GM19193 (cell line): ENCODE measurements at regions not wholly inside any gene's neighbourhood (a gene's known extent, or its start where the extent isn't known, plus 50 kb on each side); places are given as distances from the start of the nearest gene placed in this dataset.

ENCODE experiments used
- POLR2A ChIP-seq: IDR thresholded peaks from 4 replicates; pipeline ENCODE4 v1.6.1; 2011; ENCODE audit not compliant: insufficient read depth, insufficient read length; ENCODE audit errors: extremely low read depth

DNA sequence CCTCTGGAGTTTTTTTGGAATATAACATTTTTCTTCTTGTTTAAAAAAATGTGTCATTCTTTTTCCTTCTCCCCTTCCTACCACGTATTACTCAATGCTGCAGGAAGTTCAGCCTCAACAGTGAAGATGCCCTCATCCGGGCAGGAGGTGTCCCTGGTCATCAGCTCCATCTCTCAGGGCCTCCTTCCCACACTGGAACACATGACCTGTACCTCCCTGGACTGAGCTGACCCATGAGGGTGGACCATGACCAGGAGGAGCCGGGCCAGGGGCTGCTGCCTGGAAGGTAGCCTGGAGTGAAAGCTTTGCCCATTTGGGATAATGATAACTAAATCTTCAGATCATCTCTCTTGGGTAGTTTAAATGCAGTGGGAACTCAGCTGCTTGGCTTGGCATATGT, 316.5 kb upstream of the ZMIZ1 start:
- TF ChIP-seq POLR2A, result no peak

DNA sequence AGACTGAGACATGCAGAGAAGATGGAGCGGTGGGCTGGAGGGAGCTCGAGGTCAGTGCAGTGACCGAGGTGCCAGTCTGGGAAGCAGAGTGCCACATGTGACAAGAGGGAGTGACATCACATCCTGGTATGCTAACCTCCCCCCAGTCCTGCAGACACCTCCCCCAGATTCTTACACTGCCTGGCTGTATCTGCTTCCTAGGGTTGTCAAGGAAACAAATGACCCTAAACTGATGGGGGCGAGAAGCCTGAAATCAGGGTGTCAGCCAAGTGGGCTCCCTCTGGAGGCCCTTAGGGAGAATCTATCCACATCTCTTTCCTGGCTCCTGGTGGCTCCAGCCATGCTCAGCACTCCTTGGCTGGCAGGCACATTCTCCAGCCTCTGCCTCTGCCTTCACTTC, 316.1 kb upstream of the ZMIZ1 start:
- no peak for TF ChIP-seq POLR2A

DNA sequence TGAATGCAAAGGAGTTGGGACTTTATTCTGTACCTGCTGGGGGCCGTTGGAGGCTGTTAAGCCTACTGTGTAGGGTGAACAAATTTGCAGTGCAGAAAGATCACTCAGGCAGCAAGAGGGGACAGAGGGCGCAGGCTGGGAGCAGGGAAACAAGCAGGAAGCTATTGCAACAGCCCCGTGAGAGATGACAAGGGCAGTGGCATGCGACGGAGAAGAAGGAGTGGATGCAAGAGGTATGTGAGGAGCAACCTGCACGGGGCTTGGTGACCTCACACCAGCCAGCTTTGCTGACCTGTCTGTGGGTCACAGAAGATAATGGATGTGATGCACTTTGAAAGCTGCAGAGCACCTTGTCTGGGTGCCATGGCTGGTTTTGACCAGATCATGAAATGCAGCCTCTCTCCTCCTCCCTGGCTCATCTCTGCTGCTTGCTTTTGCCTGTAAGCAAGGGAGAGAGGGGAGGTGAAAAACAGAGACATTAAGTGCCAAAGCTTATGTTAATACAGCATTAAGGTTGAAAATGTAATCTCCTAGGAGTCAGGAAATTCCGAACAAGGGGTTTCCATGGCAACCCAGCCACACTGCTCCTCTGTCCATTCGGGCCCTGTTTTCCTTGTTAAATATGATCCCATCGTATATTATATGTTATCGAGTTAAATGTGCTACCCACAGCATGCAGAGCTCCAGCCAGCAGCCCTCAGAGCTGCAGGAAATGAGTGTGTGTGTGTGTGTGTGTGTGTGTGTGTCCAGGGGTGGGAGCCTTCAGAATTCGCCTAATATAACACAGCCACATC, 314.3 kb upstream of the ZMIZ1 start:
- TF ChIP-seq POLR2A, result no peak

DNA sequence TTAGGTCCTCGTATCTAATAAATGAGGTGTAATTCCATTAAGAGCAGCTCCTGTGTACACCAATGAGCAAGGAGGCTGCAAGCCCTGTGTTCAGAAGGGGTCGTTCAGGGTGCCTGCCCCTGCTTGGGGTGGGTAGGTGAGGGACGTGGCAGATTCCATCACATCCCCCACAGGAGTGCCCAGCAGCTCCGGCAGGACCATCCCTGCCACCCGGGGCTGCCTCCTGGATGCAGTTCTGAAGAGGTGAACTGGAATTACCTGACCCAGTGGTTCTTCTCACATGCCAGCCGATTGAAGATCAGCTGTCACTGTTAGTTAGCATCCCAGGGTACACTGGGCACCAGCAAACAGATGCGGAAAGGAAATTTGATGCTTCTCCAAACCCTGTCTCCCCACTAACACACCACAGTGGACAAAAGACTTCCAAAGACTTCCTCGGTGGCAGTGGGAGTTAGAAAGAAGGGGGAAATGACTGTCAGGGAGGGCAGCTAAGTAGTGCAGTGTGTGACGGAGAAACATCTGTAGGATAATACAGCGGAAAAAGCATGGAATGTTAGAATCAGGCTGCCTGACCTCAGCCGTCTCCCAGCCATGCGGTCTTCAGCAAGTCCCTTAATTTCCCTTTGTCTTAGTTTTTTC, 313.6 kb upstream of the ZMIZ1 start:
- no peak for TF ChIP-seq POLR2A

GRCh38 chr10:78755877-78756455, 312.8 kb upstream of the ZMIZ1 start:
- TF ChIP-seq POLR2A, result no peak

DNA sequence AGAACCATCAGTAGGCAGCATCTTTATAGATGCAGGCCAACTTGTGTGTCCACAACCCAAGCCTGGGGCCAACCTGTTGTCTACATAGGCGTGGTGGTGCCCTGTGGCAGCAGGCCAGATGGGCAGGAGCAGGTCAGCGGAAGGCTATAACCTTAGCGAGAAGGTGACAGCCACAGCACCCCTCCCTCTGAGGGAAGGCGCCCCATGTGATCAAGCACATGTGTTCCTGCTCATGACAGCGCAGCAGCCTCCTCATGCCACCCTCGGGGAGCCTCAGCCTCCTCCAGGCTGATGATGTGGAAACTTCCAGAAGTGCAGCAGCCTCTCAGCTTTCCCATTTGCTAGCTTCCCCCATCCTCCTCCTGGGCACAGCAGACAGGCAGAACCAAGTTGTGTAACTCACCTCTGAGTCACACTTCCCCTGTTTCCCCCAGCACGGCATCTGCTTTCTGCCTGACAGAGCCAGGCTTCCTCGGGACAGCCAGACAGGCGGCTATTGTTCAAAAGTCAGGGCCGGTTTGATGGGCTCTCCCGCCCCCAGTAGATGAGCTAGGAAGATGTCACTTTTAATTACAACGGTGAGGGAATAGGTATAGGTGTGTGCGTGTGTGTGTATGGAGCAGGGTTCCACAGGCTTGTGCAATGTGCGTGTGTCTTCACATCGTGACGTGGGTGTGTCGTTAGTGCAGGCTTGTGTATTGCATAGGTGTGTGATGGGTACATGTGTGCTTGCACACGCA, 312.0 kb upstream of the ZMIZ1 start:
- no peak for TF ChIP-seq POLR2A

DNA sequence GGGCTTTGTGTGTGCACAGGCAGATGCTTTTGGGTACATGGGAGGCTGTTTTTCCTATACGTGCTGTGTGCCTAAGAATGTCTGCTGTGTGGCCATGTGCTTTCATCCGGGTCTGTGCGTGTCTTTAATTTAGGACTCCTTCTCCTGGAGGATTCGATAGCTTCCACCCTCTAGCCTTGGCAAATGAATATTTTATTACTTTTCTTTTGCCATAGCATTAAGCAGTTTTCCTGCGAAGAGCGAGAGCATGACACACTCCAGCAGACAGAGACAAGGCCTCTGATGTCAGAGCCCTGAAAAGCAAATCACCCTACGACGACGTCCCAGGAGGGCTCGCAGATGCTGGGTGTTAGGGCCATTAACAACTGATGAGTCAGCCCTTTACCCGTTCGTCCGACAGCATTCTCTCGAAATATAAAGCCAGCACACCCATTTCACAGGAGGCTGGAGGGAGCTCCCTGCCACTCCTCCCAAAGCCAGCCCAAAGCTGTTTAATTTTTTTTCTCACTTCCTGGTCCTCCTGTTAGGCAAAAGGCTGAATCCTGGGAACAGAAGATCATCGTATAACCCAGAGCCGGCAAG, 311.3 kb upstream of the ZMIZ1 start:
- no peak for TF ChIP-seq POLR2A

- no peak for TF ChIP-seq POLR2A
These were observed 310.6 kb upstream of the ZMIZ1 start for GRCh38 chr10:78758176-78758575.

- no peak for TF ChIP-seq POLR2A
These were observed 309.2 kb upstream of the ZMIZ1 start for GRCh38 chr10:78759456-78760120.

DNA sequence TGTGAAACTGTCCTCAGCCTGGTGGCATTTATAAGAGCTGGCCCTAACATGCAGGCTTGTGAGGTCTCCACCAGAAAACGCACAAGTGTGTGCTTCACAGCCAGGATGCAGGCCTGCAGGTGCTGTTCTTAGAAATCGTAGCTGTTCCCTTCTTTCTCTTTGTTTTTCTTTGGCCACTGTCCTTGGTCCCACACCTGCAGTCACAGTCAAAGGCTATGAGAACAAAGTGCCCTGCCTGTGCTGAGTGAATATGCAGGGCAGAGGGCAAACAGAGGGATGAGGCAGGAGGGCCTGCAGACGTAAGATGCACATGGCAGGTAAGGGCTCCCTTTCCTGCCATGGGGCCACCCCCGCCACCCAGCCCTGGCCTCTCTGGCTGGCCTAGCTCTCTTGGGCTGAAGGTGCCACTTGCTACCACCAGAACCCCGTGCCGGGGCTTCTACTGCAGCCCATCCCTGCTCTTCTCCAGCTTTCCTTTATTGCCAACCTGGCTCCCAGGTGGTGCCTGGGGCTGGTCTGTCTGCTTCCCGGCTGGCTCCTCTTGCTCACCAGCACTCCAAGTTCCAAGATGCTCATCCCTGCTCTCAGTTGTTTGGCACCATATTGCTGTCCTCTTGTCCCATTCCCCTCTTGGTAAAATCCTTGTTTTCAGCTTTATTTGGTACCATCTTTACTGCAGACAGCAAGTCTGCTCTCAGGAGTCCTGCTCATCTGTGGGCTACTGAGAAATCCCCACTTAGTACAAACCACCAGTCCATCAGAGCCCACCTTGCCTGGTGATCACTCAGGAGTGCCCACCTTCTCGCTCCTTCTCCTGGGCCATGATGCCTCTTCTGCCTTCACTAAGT, 308.1 kb upstream of the ZMIZ1 start:
- no peak for TF ChIP-seq POLR2A

GRCh38 chr10:78761311-78761781, 307.4 kb upstream of the ZMIZ1 start:
- TF ChIP-seq POLR2A, result no peak

- TF ChIP-seq POLR2A, result no peak
These were observed 306.6 kb upstream of the ZMIZ1 start for GRCh38 chr10:78762086-78762630.

DNA sequence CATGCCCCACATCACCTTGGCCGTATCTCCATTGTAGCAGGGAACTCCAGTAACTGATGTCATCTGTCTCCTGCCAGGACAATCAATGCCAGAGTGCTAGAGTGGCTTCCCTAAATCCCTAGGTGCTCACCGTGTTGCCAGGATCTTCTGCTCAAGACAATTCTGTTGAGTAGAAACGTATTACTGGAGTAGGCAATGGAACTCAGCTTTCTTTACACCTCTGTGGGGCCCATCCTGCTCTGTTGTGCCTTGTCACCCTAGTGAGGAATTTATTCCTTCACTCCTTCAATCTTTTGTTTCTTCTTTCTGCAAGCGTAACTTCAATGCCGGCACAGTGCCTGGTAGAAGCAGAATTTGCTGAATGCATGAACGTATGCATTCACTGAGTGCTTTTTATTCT, 305.5 kb upstream of the ZMIZ1 start:
- TF ChIP-seq POLR2A, result no peak
